ENCODE measurements at regions not wholly inside any gene's neighbourhood (a gene's known extent, or its start where the extent isn't known, plus 50 kb on each side); places are given as distances from the start of the nearest gene placed in this dataset.

- no peaks in the 10 kb centered on the region for H3K9me3 ChIP-seq (ENCODE audit: control insufficient read depth in 4 of 4, low read length in 3 of 4)
- no peaks in the 10 kb centered on the region for H3K4me1 ChIP-seq (ENCODE audit: control insufficient read depth in 4 of 4, insufficient read depth in 4 of 4, low read length in 3 of 4)
- WGBS = 52% methylated on average over 5 of the region's 5 CpGs
- H3K4me3 ChIP-seq (ENCODE audit: low read depth in 1 of 3, low read length in 3 of 3) = no peak overlapping the region
- TF ChIP-seq GABPA (IDR thresholded peaks at IDR 0.05 in 1 of 2, conservative IDR thresholded peaks at IDR 0.05 in 1 of 2) (no peak), HNF4G (IDR thresholded peaks at IDR 0.05) (no peak), HNF4A (conservative IDR thresholded peaks at IDR 0.05) (no peak), RAD21 (IDR thresholded peaks at IDR 0.05) (no peak), RXRA (IDR thresholded peaks at IDR 0.05) (no peak), REST (IDR thresholded peaks at IDR 0.05) (no peak), SP1 (IDR thresholded peaks at IDR 0.05) (no peak), ATF3 (IDR thresholded peaks at IDR 0.05) (no peak)
- no peak overlapping the region for H3K27ac ChIP-seq (ENCODE audit: low read depth in 1 of 2, low read length in 2 of 2)
- no peaks in the 10 kb centered on the region for H3K36me3 ChIP-seq (ENCODE audit: control insufficient read depth in 4 of 4, insufficient read depth in 3 of 4, low read depth in 1 of 4, low read length in 3 of 4)
- no peaks in the 10 kb centered on the region for H3K27me3 ChIP-seq (ENCODE audit: control insufficient read depth in 4 of 4, insufficient read depth in 4 of 4, low read length in 3 of 4)
- DNase-seq (ENCODE audit: low spot score) = no peak
- H3K9ac ChIP-seq (ENCODE audit: low read depth in 1 of 2, low read length in 2 of 2) = no peak overlapping the region
These were observed 497.0 kb downstream of the EPHA7 start for GRCh38 chr6:92922216-92922806.

- TF ChIP-seq ATF3 (IDR thresholded peaks at IDR 0.05) (no peak), GABPA (IDR thresholded peaks at IDR 0.05 in 1 of 2, conservative IDR thresholded peaks at IDR 0.05 in 1 of 2) (no peak), MAX (IDR thresholded peaks at IDR 0.05) (no peak), CTCF (IDR thresholded peaks at IDR 0.05; ENCODE audit: low read depth, low read length, missing input control) (no peak), FOXA2 (IDR thresholded peaks at IDR 0.05) (no peak), FOXA1 (IDR thresholded peaks at IDR 0.05) (no peak), YY1 (IDR thresholded peaks at IDR 0.05) (no peak)
- DNase-seq (ENCODE audit: low spot score) = no peak
- H3K4me3 ChIP-seq (ENCODE audit: low read depth in 1 of 3, low read length in 3 of 3) = no peak overlapping the region
- no peak overlapping the region for H3K9ac ChIP-seq (ENCODE audit: low read depth in 1 of 2, low read length in 2 of 2)
- H3K9me3 ChIP-seq (ENCODE audit: control insufficient read depth in 4 of 4, low read length in 3 of 4) = no peaks in the 10 kb centered on the region
- no peaks in the 10 kb centered on the region for H3K27me3 ChIP-seq (ENCODE audit: control insufficient read depth in 4 of 4, insufficient read depth in 4 of 4, low read length in 3 of 4)
- no peaks in the 10 kb centered on the region for H3K4me1 ChIP-seq (ENCODE audit: control insufficient read depth in 4 of 4, insufficient read depth in 4 of 4, low read length in 3 of 4)
- WGBS = 83% methylated on average over 2 of the region's 2 CpGs
- H3K36me3 ChIP-seq (ENCODE audit: control insufficient read depth in 4 of 4, insufficient read depth in 3 of 4, low read depth in 1 of 4, low read length in 3 of 4) = no peaks in the 10 kb centered on the region
- H3K27ac ChIP-seq (ENCODE audit: low read depth in 1 of 2, low read length in 2 of 2) = no peak overlapping the region
These were observed 503.9 kb downstream of the EPHA7 start for GRCh38 chr6:92915466-92915865.

All from liver (tissue), 8 donors.